OCI-LY7 (cell line): ENCODE measurements at regions not wholly inside any gene's neighbourhood (a gene's known extent, or its start where the extent isn't known, plus 50 kb on each side); places are given as distances from the start of the nearest gene placed in this dataset.

Source experiments
- CTCF ChIP-seq: fragments of 200-600 bp; sonication (generic); conservative IDR thresholded peaks from 2 replicates; pipeline ENCODE4 v1.5.1; 2014; ENCODE audit warnings: mild to moderate bottlenecking, antibody characterized with exemption, low read length, moderate library complexity, mixed read lengths
- EZH2phosphoT487 ChIP-seq: fragments of 200-600 bp; sonication (generic); IDR thresholded peaks from 2 replicates; pipeline ENCODE4 v1.6.1; 2018; ENCODE audit warnings: low read depth, borderline replicate concordance, mild to moderate bottlenecking, mixed run types, antibody characterized with exemption, low read length, moderate library complexity, mixed read lengths

GRCh38 chr3:150106740-150107428 lies 136.2 kb upstream of the PFN2 start:
- TF ChIP-seq CTCF (no peak), EZH2phosphoT487 (no peak)
